ENCODE measurements at regions not wholly inside any gene's neighbourhood (a gene's known extent, or its start where the extent isn't known, plus 50 kb on each side); places are given as distances from the start of the nearest gene placed in this dataset.

- TF ChIP-seq CTCF (IDR thresholded peaks at IDR 0.05), result no peak
- TF ChIP-seq POLR2A (IDR thresholded peaks at IDR 0.05), result no peak
- TF ChIP-seq POLR2AphosphoS5 (IDR thresholded peaks at IDR 0.05), result no peak
These were observed 318.0 kb downstream of the SOX11 start for GRCh38 chr2:6010163-6010562.
